SK-N-DZ (cell line): ENCODE measurements at regions not wholly inside any gene's neighbourhood (a gene's known extent, or its start where the extent isn't known, plus 50 kb on each side); places are given as distances from the start of the nearest gene placed in this dataset.

ENCODE experiments used
- DNase-seq: peaks from one replicate; pipeline ENCODE4 v3.0.0-alpha.2; 2015; ENCODE audit warnings: low spot score

DNA sequence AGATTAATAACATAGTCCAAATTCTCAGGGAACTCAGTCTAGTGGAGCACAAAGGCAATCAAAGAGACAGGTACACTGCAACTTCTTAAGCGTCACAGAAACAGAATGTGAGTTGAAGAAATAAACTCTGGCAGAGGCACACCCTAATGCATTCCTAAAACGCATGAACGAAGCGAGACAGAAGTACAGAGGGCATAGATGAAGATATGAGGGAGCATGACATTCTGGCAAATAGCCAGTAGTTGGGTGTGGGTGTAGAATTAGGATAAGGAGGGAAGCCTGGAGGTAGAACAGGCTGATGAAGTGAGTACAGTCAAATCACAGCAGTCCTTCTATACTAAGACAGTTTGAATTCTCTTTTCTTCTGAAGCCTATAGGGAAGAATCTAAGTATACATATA, 838.7 kb upstream of the API5 start:
- DNase-seq = no peak

- DNase-seq = no peak
These were observed 829.0 kb upstream of the API5 start for GRCh38 chr11:42482822-42483221.

DNA sequence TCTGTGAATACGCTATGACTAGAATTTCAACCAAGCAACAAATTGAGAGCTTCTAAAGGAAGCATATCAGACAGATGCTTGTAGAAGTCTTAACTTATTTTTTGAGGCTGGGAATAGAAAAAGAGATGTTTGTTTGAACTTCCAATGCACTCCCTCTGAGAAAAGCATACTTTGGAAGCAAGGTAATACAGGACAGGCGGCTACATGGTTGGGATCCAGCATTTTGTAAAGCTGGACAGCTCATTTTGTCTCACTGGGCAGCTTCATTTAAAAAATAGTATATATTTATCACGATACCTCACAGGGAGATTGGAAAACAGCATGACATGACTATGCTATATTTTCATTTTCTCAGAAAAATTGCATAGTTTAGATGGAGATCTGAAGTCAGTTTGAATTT, 821.3 kb upstream of the API5 start:
- no peak for DNase-seq

DNA sequence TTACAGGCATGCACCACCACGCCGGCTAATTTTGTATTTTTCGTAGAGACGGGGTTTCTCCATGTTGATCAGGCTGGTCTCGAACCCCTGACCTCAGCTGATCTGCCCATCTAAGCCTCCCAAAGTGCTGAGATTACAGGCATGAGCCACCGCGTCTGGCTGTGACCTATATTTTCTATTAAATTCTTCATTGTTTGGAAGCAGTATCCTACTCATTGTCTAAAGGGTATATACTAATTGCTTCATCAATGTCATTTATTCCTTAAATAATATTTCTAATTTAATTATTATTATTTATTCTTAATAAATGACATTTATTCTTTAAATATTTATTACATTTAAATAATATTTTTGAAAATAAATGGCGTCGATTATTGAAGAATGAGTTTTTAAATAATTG, 817.3 kb upstream of the API5 start:
- DNase-seq = no peak

DNA sequence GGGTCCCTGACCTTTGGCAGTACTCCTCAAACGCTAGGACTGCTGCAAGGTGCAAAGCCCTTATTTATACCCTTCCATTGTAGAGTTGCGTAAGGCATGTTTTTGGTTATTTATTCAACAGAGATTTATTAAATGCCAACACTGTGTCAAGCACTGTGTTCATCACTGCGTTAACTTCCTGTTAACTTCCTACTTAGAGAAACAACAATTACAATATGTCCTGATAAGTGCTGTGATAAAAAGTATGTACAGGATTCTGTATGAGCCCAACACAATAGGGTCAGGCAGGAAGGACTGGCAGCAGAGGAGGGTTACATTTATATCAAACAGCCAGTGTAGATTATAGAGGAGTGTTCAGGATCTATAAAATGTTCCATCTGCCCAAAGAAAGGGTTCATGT, 812.8 kb upstream of the API5 start:
- no peak for DNase-seq

DNA sequence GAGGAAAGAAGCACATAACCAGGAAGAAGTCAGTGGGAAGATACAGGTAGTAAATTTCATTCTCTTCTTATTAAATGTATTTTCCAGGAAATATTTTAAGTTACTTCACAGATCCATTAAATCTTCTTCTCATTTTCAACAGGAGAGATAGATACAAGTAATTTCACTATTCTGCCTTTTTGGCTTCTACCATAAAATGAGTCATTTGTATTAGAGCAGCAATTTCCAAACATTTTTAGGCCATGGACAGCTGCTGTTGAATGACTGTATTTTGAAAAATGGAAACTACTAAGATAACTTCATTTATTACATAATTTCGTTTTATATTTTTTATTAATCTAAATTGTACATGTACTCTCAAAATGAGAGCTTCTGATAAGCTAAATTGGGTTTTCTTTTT, 809.6 kb upstream of the API5 start:
- no peak for DNase-seq

GRCh38 chr11:42521994-42522393, 789.8 kb upstream of the API5 start:
- peak; percentile 24 for DNase-seq

DNA sequence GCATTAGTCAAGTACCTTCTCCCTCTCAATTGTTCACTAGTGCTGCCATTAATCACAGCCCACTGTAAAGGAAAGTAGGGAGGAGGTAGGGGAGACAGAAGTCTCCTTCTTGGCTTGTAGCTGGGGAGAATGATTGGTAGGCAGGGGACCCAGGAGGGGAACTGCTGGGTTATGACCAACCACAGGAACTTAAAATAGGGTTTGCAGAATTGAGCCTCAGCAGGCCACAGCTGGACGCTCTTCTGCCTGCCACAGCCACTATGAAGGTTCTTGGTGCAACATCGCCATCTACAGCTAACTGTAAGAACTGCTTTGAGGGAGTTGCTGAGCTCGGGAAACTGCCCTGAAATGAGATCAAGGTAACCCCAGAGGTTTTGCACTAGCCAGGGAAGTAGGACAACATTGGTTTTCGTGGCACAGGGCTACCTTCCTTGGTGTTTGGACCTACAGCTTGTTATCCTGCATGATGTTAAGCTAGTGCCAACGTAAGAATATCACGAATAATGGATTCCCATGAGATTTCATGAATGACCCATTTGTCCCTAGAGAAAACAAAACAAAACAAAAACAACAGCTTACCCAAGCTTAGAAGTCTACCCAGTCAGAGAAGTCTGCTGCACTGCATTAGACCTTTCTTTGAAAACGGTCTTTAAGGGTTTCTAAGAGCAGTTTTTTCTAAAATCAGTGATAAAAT, 787.1 kb upstream of the API5 start:
- peak; percentile 72 for DNase-seq

DNA sequence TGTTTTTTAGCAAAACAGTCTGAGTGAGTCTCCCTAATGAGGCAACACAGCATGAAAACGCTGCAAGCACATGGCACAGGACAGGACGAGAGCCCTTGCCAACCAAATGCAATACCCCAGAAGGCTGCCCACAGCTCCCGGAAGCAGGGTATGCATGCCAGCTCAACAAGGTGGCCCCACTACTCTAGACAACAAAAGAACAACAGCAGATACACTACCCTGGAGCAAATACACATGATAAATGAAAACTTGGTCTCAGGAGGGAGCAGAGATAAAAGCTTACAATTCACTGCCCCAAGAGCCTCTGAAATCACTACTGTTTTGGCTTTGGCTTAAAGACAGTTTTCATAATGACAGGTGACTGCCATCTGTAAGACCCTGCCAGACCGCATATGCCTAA, 785.4 kb upstream of the API5 start:
- no peak for DNase-seq

DNA sequence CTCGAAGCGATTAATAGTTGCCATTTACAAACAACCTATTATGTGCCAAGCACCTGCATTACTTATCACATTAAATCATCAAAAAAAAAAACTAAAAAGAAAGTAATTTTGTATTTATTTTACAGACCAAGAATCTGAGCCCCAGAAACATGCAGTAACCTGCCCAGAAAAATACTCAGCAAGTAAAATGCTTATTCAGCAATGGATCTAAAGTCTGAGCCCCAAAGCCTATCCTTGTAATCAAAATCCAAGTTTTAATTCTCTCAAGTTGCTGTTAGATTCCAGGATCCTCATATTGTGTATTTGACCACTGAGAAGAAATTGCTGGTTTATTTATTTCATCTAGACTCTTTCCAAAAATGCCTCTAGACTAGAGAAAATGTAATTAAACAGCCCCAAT, 783.3 kb upstream of the API5 start:
- no peak for DNase-seq

DNA sequence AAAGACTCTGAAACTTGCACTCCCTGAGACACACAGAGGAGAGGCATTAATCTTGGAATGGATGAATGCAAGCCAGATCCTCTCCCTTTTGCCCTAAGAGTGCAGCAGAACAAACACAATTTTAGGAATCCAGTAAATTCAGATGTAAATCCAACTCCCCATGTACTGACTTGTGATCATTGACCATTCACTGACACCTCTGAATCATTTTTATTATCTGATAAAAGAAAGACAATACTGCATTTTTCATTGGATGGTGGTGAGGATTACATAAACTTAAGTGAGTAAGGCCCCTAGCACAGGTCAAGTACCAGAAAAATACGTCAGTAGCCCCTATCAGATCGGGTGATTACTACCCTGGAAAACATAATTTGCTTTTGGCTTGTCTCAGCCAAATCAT, 782.9 kb upstream of the API5 start:
- no peak for DNase-seq

GRCh38 chr11:42536611-42537360, 775.0 kb upstream of the API5 start:
- DNase-seq = no peak

DNA sequence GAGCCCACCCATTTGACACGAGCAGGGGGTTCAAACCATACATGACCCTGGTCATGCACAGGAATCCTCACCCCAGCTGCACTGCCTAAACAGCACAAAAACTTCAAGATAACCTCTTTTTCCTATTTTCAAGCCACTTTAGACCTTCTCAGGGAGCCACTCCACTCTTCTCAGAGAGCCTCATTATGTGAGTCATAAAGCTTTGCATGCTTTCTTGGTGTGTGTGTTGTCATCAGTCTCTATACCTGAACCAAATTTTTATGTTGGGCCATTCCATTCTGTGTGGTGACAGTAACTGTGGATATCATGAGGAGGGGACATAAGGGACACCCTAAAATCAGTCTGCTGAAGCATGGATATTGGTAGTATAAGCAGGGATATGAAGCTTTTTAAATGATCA, 769.5 kb upstream of the API5 start:
- no peak for DNase-seq

GRCh38 chr11:42543844-42544419, 767.9 kb upstream of the API5 start:
- no peak for DNase-seq

DNA sequence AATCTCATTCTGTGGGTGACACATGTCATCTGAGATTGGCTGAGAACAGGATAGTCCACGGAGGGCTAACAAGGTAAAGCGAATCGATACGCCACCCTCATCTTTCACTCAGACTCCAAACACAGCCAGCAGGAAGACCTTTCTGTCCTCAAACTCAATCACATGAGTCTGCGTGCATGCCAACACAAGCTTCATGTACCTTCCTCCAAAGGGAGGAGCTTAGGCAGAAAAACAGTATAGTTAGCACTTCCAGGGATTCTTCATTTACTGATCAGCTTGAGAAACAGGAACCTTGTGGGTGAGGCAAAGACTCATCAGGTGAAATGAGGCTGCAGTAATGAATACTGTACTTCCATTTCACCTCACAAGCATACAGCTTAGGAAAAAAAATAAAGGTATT, 767.1 kb upstream of the API5 start:
- DNase-seq = no peak

DNA sequence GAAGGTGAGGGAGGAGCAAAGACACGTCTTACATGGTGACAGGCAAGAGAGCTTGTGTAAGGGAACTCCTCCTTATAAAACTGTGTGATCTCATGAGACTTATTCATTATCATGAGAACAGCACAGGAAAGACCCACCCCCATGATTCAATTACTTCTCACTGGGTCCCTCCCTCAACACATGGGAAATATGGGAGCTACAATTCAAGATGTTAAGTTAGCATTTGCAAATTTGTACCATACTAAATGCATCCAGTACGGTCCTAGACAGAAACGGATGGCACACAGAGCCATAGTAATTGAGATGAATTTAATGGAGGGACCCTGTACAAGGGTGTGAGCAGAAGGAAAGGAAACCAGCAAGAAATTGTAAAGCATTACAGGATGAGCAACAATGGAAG, 765.8 kb upstream of the API5 start:
- DNase-seq = no peak

DNA sequence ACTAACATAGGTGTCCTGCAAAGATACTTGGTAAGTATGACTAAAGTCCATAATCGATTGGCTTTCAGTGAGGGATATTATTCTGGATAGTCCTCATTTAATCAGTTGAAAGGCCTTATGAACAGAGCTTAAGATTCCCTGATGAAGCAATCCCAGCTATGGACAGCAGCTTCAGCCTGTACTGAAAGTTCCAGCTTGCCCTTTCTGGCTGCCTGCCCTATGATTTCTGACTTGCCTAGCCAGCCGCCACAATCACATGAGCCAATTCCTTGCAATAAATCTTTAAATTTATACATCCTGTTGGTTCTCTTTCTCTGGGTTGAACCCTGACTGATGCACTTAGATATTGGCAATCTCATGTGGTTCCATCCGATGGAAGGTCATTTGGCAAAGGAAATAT, 759.0 kb upstream of the API5 start:
- no peak for DNase-seq

GRCh38 chr11:42555190-42555589, 756.6 kb upstream of the API5 start:
- no peak for DNase-seq

DNA sequence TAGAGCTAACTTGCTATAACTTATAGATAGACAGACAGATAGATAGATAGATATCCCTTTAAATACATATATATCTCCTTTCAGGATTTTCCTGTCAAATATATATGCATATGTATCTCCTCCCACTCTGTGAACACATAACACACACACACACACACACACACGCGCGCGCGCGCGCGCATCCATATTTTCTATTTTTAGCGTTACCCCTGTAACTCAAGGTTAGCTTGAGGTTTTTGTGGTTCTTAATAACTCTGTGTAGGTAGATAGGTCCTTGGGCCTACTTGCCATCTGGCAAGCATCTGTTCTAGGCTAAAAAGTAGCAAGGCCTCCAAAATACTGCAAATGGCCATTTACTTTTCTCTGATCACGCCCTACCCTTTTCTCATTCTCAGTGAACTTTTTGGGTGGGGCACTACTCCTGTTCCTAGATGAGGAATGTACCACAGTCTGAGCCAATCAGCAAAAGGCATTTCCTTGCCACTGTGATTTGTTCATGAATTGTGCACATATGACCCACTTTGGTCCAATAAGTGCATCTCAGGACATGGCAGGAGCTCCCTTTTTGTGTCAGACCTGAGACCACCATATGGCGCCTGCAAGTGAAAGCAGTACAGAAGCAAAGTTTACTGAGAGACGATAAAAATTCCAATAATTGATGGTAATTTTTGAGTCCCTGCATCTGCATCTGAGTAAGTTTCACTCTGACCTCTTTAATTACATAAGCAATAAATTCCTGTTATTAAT, 740.5 kb upstream of the API5 start:
- no peak for DNase-seq

DNA sequence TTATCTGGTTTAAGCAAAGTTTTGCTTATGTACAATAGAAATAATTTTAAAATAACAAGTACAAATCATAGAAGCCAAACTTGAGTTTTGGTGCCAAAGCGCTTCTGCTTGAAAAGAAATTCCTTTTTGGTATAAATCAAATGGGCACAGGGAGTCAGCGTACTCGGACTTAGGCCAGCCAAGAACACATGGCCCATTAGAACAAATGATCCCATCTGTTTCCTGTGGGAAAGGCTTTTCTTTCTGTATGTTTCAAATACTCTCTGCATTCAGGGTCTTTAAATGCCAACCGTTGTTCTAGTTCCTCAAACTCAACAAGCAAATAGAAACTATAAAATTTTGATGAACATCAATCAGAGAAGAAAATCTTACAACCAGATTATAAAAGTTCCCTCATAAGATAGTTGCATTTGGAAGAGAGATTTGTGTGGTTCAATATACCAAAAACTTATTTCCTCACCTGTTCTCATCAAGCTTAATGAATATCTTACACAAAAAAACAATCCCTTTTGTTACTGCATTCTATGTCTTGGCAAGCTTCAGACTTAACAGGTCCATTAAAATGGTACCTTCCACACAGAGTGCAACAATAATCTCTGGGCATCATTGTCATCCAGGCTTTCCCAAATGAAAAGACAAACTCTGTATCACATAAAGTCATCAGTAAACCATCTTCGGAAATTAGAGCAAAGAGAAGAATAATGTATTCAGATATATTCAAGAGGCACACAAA, 739.8 kb upstream of the API5 start:
- no peak for DNase-seq

GRCh38 chr11:42576318-42576717, 735.5 kb upstream of the API5 start:
- DNase-seq = no peak

GRCh38 chr11:42589286-42589685, 722.5 kb upstream of the API5 start:
- no peak for DNase-seq
